ENCODE measurements at regions not wholly inside any gene's neighbourhood (a gene's known extent, or its start where the extent isn't known, plus 50 kb on each side); places are given as distances from the start of the nearest gene placed in this dataset.

GRCh38 chr1:82466416-82466815 lies 665.7 kb downstream of the ADGRL2 start:
- Histone ChIP-seq H3K9me3 (ENCODE audit: insufficient read depth, low read depth, low read length) (no peaks in the 10 kb centered on the region), H3K36me3 (ENCODE audit: insufficient read depth, low read depth, low read length) (no peaks in the 10 kb centered on the region), H3K27me3 (ENCODE audit: insufficient read depth, low read length) (no peaks in the 10 kb centered on the region), H3K9ac (ENCODE audit: low read depth, low read length) (no peak overlapping the region), H3K4me1 (ENCODE audit: insufficient read depth, low read length) (no peaks in the 10 kb centered on the region), H3K27ac (ENCODE audit: low read length) (no peak overlapping the region), H3K4me3 (ENCODE audit: low read length) (no peak overlapping the region)

- no peak overlapping the region for H3K9ac ChIP-seq (ENCODE audit: low read depth, low read length)
- no peaks in the 10 kb centered on the region for H3K36me3 ChIP-seq (ENCODE audit: insufficient read depth, low read depth, low read length)
- H3K27ac ChIP-seq (ENCODE audit: low read length): no peak overlapping the region
- no peaks in the 10 kb centered on the region for H3K4me1 ChIP-seq (ENCODE audit: insufficient read depth, low read length)
- no peaks in the 10 kb centered on the region for H3K9me3 ChIP-seq (ENCODE audit: insufficient read depth, low read depth, low read length)
- no peak overlapping the region for H3K4me3 ChIP-seq (ENCODE audit: low read length)
- no peaks in the 10 kb centered on the region for H3K27me3 ChIP-seq (ENCODE audit: insufficient read depth, low read length)
Measured at GRCh38 chr1:82465024-82465423, 664.3 kb downstream of the ADGRL2 start.

GRCh38 chr1:82464362-82465001 lies 663.7 kb downstream of the ADGRL2 start:
- Histone ChIP-seq H3K9me3 (ENCODE audit: insufficient read depth, low read depth, low read length) (no peaks in the 10 kb centered on the region), H3K27me3 (ENCODE audit: insufficient read depth, low read length) (no peaks in the 10 kb centered on the region), H3K4me1 (ENCODE audit: insufficient read depth, low read length) (no peaks in the 10 kb centered on the region), H3K27ac (ENCODE audit: low read length) (no peak overlapping the region), H3K4me3 (ENCODE audit: low read length) (no peak overlapping the region), H3K36me3 (ENCODE audit: insufficient read depth, low read depth, low read length) (no peaks in the 10 kb centered on the region), H3K9ac (ENCODE audit: low read depth, low read length) (no peak overlapping the region)

GRCh38 chr1:82463951-82464350 lies 663.2 kb downstream of the ADGRL2 start:
- no peaks in the 10 kb centered on the region for H3K27me3 ChIP-seq (ENCODE audit: insufficient read depth, low read length)
- H3K36me3 ChIP-seq (ENCODE audit: insufficient read depth, low read depth, low read length): no peaks in the 10 kb centered on the region
- no peak overlapping the region for H3K9ac ChIP-seq (ENCODE audit: low read depth, low read length)
- H3K27ac ChIP-seq (ENCODE audit: low read length): no peak overlapping the region
- H3K9me3 ChIP-seq (ENCODE audit: insufficient read depth, low read depth, low read length): no peaks in the 10 kb centered on the region
- no peak overlapping the region for H3K4me3 ChIP-seq (ENCODE audit: low read length)
- H3K4me1 ChIP-seq (ENCODE audit: insufficient read depth, low read length): no peaks in the 10 kb centered on the region

GRCh38 chr1:82462366-82462765 lies 661.6 kb downstream of the ADGRL2 start:
- Histone ChIP-seq H3K27me3 (ENCODE audit: insufficient read depth, low read length) (no peaks in the 10 kb centered on the region), H3K36me3 (ENCODE audit: insufficient read depth, low read depth, low read length) (no peaks in the 10 kb centered on the region), H3K4me3 (ENCODE audit: low read length) (no peak overlapping the region), H3K4me1 (ENCODE audit: insufficient read depth, low read length) (no peaks in the 10 kb centered on the region), H3K27ac (ENCODE audit: low read length) (no peak overlapping the region), H3K9ac (ENCODE audit: low read depth, low read length) (no peak overlapping the region), H3K9me3 (ENCODE audit: insufficient read depth, low read depth, low read length) (no peaks in the 10 kb centered on the region)

- H3K27ac ChIP-seq (ENCODE audit: low read length): no peak overlapping the region
- no peaks in the 10 kb centered on the region for H3K36me3 ChIP-seq (ENCODE audit: insufficient read depth, low read depth, low read length)
- no peaks in the 10 kb centered on the region for H3K4me1 ChIP-seq (ENCODE audit: insufficient read depth, low read length)
- H3K9ac ChIP-seq (ENCODE audit: low read depth, low read length): no peak overlapping the region
- H3K4me3 ChIP-seq (ENCODE audit: low read length): no peak overlapping the region
- H3K9me3 ChIP-seq (ENCODE audit: insufficient read depth, low read depth, low read length): peaks cover 12% of the 10 kb centered on the region
- no peaks in the 10 kb centered on the region for H3K27me3 ChIP-seq (ENCODE audit: insufficient read depth, low read length)
Measured at GRCh38 chr1:82455342-82455741, 654.6 kb downstream of the ADGRL2 start.

- no peak overlapping the region for H3K9ac ChIP-seq (ENCODE audit: low read depth, low read length)
- no peaks in the 10 kb centered on the region for H3K4me1 ChIP-seq (ENCODE audit: insufficient read depth, low read length)
- H3K36me3 ChIP-seq (ENCODE audit: insufficient read depth, low read depth, low read length): no peaks in the 10 kb centered on the region
- H3K4me3 ChIP-seq (ENCODE audit: low read length): no peak overlapping the region
- no peaks in the 10 kb centered on the region for H3K27me3 ChIP-seq (ENCODE audit: insufficient read depth, low read length)
- H3K27ac ChIP-seq (ENCODE audit: low read length): no peak overlapping the region
- H3K9me3 ChIP-seq (ENCODE audit: insufficient read depth, low read depth, low read length): peaks cover 12% of the 10 kb centered on the region
Measured at GRCh38 chr1:82454431-82454830, 653.7 kb downstream of the ADGRL2 start.

GRCh38 chr1:82453511-82454185 lies 652.9 kb downstream of the ADGRL2 start:
- Histone ChIP-seq H3K27ac (ENCODE audit: low read length) (no peak overlapping the region), H3K36me3 (ENCODE audit: insufficient read depth, low read depth, low read length) (no peaks in the 10 kb centered on the region), H3K9ac (ENCODE audit: low read depth, low read length) (no peak overlapping the region), H3K9me3 (ENCODE audit: insufficient read depth, low read depth, low read length) (peaks cover 12% of the 10 kb centered on the region), H3K4me1 (ENCODE audit: insufficient read depth, low read length) (no peaks in the 10 kb centered on the region), H3K27me3 (ENCODE audit: insufficient read depth, low read length) (no peaks in the 10 kb centered on the region), H3K4me3 (ENCODE audit: low read length) (no peak overlapping the region)

GRCh38 chr1:82452096-82452495 lies 651.4 kb downstream of the ADGRL2 start:
- no peak overlapping the region for H3K27ac ChIP-seq (ENCODE audit: low read length)
- no peak overlapping the region for H3K9ac ChIP-seq (ENCODE audit: low read depth, low read length)
- peaks cover 12% of the 10 kb centered on the region for H3K9me3 ChIP-seq (ENCODE audit: insufficient read depth, low read depth, low read length)
- H3K4me3 ChIP-seq (ENCODE audit: low read length): no peak overlapping the region
- H3K36me3 ChIP-seq (ENCODE audit: insufficient read depth, low read depth, low read length): no peaks in the 10 kb centered on the region
- H3K4me1 ChIP-seq (ENCODE audit: insufficient read depth, low read length): no peaks in the 10 kb centered on the region
- no peaks in the 10 kb centered on the region for H3K27me3 ChIP-seq (ENCODE audit: insufficient read depth, low read length)

GRCh38 chr1:82451191-82451590 lies 650.5 kb downstream of the ADGRL2 start:
- no peak overlapping the region for H3K4me3 ChIP-seq (ENCODE audit: low read length)
- H3K9ac ChIP-seq (ENCODE audit: low read depth, low read length): no peak overlapping the region
- no peaks in the 10 kb centered on the region for H3K4me1 ChIP-seq (ENCODE audit: insufficient read depth, low read length)
- no peaks in the 10 kb centered on the region for H3K27me3 ChIP-seq (ENCODE audit: insufficient read depth, low read length)
- peaks cover 12% of the 10 kb centered on the region for H3K9me3 ChIP-seq (ENCODE audit: insufficient read depth, low read depth, low read length)
- no peak overlapping the region for H3K27ac ChIP-seq (ENCODE audit: low read length)
- H3K36me3 ChIP-seq (ENCODE audit: insufficient read depth, low read depth, low read length): no peaks in the 10 kb centered on the region

- H3K9me3 ChIP-seq (ENCODE audit: insufficient read depth, low read depth, low read length): peaks cover 12% of the 10 kb centered on the region
- H3K9ac ChIP-seq (ENCODE audit: low read depth, low read length): no peak overlapping the region
- H3K27ac ChIP-seq (ENCODE audit: low read length): no peak overlapping the region
- H3K36me3 ChIP-seq (ENCODE audit: insufficient read depth, low read depth, low read length): no peaks in the 10 kb centered on the region
- no peaks in the 10 kb centered on the region for H3K27me3 ChIP-seq (ENCODE audit: insufficient read depth, low read length)
- H3K4me1 ChIP-seq (ENCODE audit: insufficient read depth, low read length): no peaks in the 10 kb centered on the region
- H3K4me3 ChIP-seq (ENCODE audit: low read length): no peak overlapping the region
Measured at GRCh38 chr1:82449506-82450057, 648.8 kb downstream of the ADGRL2 start.

GRCh38 chr1:82446955-82447354 lies 646.2 kb downstream of the ADGRL2 start:
- peaks cover 2% of the 10 kb centered on the region; the same call in 1 of the 2 replicates for H3K9me3 ChIP-seq (ENCODE audit: insufficient read depth, low read depth, low read length)
- no peak overlapping the region for H3K27ac ChIP-seq (ENCODE audit: low read length)
- H3K4me3 ChIP-seq (ENCODE audit: low read length): no peak overlapping the region
- H3K36me3 ChIP-seq (ENCODE audit: insufficient read depth, low read depth, low read length): no peaks in the 10 kb centered on the region
- no peak overlapping the region for H3K9ac ChIP-seq (ENCODE audit: low read depth, low read length)
- no peaks in the 10 kb centered on the region for H3K27me3 ChIP-seq (ENCODE audit: insufficient read depth, low read length)
- H3K4me1 ChIP-seq (ENCODE audit: insufficient read depth, low read length): no peaks in the 10 kb centered on the region
